DOHH2 (cell line): ENCODE measurements at regions not wholly inside any gene's neighbourhood (a gene's known extent, or its start where the extent isn't known, plus 50 kb on each side); places are given as distances from the start of the nearest gene placed in this dataset.

Experiments used
- CTCF ChIP-seq: fragments of 200-600 bp; sonication (generic); IDR thresholded peaks from one replicate; pipeline ENCODE4 v1.5.1; 2014; ENCODE audit warnings: antibody characterized with exemption, mild to moderate bottlenecking, low read depth, low read length; ENCODE audit not compliant: poor library complexity, severe bottlenecking
- EZH2phosphoT487 ChIP-seq: fragments of 200-600 bp; sonication (generic); IDR thresholded peaks from 2 replicates; pipeline ENCODE4 v1.6.1; 2017; ENCODE audit warnings: borderline replicate concordance, mild to moderate bottlenecking, antibody characterized with exemption, low read length, moderate library complexity, mixed read lengths

DNA sequence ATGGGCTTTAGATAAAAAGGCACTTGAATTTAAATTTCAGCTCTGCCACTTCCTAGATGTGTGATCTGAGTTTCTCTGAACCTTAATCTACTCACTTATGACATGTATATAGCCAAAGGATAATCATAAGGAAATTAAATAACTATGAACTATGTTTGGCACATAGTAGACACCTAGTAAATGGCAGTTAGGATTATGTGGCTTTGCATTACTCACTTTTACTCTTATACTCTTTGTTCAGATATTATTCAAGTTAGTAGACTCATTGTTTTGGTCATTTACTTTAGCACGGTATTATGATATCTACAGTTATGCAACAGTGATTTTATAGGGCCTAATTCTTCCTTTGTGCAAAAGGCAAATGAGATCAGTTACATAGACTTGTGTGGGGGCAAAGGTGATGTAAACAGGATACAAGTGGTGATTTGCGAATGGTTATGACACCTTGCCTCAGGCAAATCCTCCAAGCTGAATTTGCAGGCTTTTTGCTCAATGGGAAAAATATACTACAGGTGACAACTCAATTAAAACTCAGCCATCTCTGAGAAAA lies 297.2 kb upstream of the PBX1 start:
- TF ChIP-seq CTCF: no peak
- TF ChIP-seq EZH2phosphoT487: no peak
